ENCODE measurements at regions not wholly inside any gene's neighbourhood (a gene's known extent, or its start where the extent isn't known, plus 50 kb on each side); places are given as distances from the start of the nearest gene placed in this dataset.
"Not testable (repeated sequence)": the region's sequence is repeated elsewhere in the genome, so short reads cannot be mapped to it uniquely, and the experiment has no call there.

GRCh38 chr6:81950877-81951276, 198.4 kb upstream of the TENT5A start:
- DNase-seq = no peak

GRCh38 chr6:81948861-81949260, 196.4 kb upstream of the TENT5A start:
- no peak for DNase-seq

- DNase-seq = not testable (repeated sequence)
These were observed 195.7 kb upstream of the TENT5A start for GRCh38 chr6:81948196-81948595.

GRCh38 chr6:81944661-81945060, 192.2 kb upstream of the TENT5A start:
- DNase-seq = no peak

- DNase-seq = not testable (repeated sequence)
These were observed 190.4 kb upstream of the TENT5A start for GRCh38 chr6:81942842-81943241.

GRCh38 chr6:81942067-81942370, 189.5 kb upstream of the TENT5A start:
- DNase-seq = no peak

- no peak for DNase-seq
These were observed 188.0 kb upstream of the TENT5A start for GRCh38 chr6:81940451-81940985.

- DNase-seq = no peak
These were observed 187.3 kb upstream of the TENT5A start for GRCh38 chr6:81939766-81940165.

- DNase-seq = no peak
These were observed 186.7 kb upstream of the TENT5A start for GRCh38 chr6:81938991-81939732.

- DNase-seq = no peak
These were observed 185.8 kb upstream of the TENT5A start for GRCh38 chr6:81938014-81938856.

GRCh38 chr6:81937296-81937937, 184.9 kb upstream of the TENT5A start:
- no peak for DNase-seq

- DNase-seq = no peak
These were observed 182.5 kb upstream of the TENT5A start for GRCh38 chr6:81934936-81935335.

GRCh38 chr6:81933608-81934051, 181.1 kb upstream of the TENT5A start:
- no peak for DNase-seq

- no peak for DNase-seq
These were observed 180.6 kb upstream of the TENT5A start for GRCh38 chr6:81933089-81933488.

- DNase-seq = not testable (repeated sequence)
These were observed 180.0 kb upstream of the TENT5A start for GRCh38 chr6:81932448-81932847.

- no peak for DNase-seq
These were observed 177.3 kb upstream of the TENT5A start for GRCh38 chr6:81929828-81930227.

- no peak for DNase-seq
These were observed 172.7 kb upstream of the TENT5A start for GRCh38 chr6:81925201-81925600.

GRCh38 chr6:81909981-81910900, 157.8 kb upstream of the TENT5A start:
- no peak for DNase-seq

GRCh38 chr6:81909162-81909561, 156.7 kb upstream of the TENT5A start:
- no peak for DNase-seq

GRCh38 chr6:81906709-81907204, 154.3 kb upstream of the TENT5A start:
- DNase-seq = no peak

- DNase-seq = no peak
These were observed 153.6 kb upstream of the TENT5A start for GRCh38 chr6:81906041-81906440.

- no peak for DNase-seq
These were observed 149.1 kb upstream of the TENT5A start for GRCh38 chr6:81901551-81901966.
